ENCODE measurements at regions not wholly inside any gene's neighbourhood (a gene's known extent, or its start where the extent isn't known, plus 50 kb on each side); places are given as distances from the start of the nearest gene placed in this dataset.

GRCh38 chr3:30167541-30168011 lies 438.8 kb upstream of the TGFBR2 start:
- DNase-seq (ENCODE audit: low spot score): no peak

- no peak for DNase-seq (ENCODE audit: low spot score)
Observed at GRCh38 chr3:30169487-30169886, 436.9 kb upstream of the TGFBR2 start.

DNA sequence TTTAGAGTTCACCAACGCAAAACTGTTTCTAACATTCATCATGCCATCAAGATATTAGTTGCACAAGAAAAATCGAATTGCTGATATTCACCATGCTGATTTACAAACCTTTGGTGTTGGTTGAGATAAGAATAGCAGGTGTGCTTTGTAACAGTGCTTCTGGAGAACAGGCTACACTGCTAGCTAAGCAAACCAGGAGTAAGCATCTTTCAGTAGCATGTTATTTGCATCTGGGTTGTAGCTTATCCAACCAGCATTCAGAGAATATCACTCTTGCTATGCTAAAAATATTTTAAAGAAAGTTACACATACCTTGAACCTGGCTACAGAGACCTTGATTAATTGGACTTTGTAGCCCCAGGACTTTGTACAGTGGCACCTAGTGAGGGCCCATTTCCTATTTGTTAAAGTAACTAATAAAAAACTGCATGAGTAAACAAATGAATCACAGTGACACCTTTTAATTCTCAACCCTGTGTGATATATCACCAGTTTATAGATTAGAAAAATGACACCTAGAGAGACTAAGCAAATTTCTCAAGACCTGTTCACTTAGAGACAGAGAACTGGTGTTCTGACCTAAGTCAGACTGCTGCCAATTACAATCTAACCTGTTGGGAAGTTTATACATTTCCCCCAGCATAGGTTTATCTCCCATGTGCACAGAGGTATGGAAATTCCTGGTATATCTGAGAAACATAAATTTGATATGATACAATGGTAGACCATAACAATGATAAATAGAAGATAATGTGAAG lies 435.5 kb upstream of the TGFBR2 start:
- DNase-seq (ENCODE audit: low spot score): no peak

DNA sequence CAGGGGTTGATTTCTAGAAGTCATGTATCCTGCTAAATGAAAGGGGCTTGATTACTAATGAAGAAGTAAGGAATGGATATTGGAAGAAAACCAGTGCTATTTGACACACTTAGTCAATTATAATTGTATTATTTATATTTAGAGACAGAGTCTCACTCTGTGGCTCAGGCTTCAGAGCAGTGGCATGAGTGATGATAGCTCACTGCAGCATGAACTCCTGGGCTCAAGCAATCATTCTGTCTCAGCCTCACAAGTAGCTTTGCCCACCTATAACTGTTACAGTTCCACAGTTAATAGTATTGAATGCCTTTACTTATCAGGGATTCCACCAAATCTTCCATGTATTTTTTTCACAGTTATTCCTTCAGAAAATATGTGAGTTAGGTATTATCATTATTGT lies 432.0 kb upstream of the TGFBR2 start:
- no peak for DNase-seq (ENCODE audit: low spot score)

DNA sequence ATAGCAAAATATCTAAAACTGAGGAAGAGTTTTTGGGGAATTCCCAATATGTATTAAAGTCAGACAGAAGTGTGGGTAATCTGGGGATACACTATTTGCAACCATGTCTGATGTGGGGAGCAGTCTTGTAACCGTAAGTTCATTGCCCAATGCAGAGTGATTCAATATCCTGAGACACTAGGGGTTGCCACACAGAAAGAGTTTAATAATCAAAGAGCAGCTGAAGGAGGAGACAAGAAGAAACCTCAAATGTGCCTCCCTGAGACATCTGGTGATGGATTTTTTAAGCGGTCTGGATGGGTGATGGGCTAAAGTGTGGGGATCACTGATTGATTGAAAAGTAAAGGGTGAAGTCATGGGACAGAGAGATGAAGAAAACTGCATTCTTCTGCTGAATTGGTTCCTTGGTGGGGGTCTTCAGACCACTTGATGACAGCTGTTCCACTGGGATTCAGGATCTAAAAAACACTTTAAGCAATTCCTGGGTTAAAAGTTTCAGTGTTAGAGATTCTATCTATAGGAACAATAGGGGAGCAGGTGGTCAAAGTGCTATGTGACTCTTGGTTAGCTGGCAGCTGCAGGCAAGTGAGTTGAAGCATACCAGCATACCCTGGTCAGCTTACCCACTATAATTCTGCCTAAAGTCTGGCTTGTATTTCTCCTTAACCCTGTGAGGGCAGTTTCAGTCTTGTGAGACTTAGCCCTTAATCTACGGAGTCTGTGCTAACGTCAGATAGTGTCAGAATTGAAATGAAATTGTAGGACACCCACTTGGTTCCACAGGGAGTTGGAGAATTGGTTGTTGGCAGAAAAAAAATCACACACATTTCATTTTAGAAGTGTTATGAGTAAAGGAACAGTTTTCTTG lies 425.9 kb upstream of the TGFBR2 start:
- DNase-seq (ENCODE audit: low spot score): no peak

- no peak for DNase-seq (ENCODE audit: low spot score)
Observed at GRCh38 chr3:30181178-30181465, 425.3 kb upstream of the TGFBR2 start.

DNA sequence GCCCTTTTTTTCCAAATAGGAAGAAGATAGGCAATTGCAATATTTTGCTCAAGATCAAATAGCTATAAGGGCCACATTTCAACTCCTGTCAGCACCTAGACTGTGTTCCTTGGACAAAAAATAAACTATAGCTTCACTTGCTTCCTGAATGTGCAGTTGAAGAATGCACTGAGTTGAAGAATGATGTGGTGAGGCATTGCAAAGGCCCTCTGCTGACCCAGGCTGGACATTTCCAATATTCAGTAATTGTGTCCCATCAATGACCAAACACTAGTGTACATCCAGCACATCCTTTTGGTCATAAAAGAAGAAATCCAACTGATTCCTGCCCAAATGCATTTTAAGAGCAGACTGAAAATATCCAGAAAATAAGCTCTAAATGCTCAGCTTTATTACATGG lies 424.8 kb upstream of the TGFBR2 start:
- no peak for DNase-seq (ENCODE audit: low spot score)

GRCh38 chr3:30183421-30183820 lies 423.0 kb upstream of the TGFBR2 start:
- DNase-seq (ENCODE audit: low spot score): no peak

GRCh38 chr3:30184091-30184810 lies 422.1 kb upstream of the TGFBR2 start:
- DNase-seq (ENCODE audit: low spot score): no peak

GRCh38 chr3:30185872-30186271 lies 420.5 kb upstream of the TGFBR2 start:
- DNase-seq (ENCODE audit: low spot score): no peak

GRCh38 chr3:30186741-30187219 lies 419.6 kb upstream of the TGFBR2 start:
- DNase-seq (ENCODE audit: low spot score): no peak

- no peak for DNase-seq (ENCODE audit: low spot score)
Observed at GRCh38 chr3:30187366-30187765, 419.0 kb upstream of the TGFBR2 start.

GRCh38 chr3:30188713-30189112 lies 417.7 kb upstream of the TGFBR2 start:
- DNase-seq (ENCODE audit: low spot score): no peak

GRCh38 chr3:30189900-30190299 lies 416.5 kb upstream of the TGFBR2 start:
- DNase-seq (ENCODE audit: low spot score): no peak

DNA sequence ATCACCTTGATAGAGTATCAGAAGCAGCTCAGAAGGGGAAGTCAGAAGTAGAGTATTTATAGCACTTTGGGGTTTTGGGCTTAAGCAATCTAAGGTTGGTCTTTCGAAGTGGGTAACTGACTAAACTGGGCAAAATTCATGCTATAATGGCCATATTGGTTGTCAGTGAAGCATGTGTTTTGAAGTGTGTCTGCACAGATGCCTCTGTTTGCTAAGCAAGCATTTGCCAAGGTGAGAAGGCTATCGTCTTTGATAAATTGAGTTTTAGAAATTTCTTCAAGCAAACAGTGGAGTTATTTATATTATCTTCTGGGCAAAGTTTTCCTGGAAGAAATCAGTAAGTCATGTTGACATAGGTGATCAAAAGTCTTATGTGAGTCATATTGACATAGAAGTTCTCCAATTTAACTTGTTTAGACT lies 412.8 kb upstream of the TGFBR2 start:
- DNase-seq (ENCODE audit: low spot score): no peak

DNA sequence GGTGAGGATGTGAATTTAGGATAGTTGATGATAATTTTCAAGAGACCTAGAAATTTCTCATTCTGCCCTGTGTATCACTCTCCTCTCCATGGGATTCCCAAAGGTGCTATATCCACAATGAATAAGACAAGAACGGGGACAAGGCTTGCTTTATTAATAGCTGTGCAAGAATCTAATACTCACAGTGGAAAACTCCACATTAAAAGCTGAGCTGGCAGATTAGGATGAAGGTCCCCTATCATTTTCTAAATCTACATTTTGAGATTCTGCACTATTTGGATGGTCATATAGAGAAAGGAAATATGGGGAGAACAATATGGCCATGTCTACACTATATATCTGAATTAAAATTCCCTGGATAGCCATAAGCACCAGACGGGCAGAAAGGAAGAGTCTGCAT lies 411.0 kb upstream of the TGFBR2 start:
- DNase-seq (ENCODE audit: low spot score): no peak

GRCh38 chr3:30198162-30198561 lies 408.2 kb upstream of the TGFBR2 start:
- no peak for DNase-seq (ENCODE audit: low spot score)

GRCh38 chr3:30199096-30199759 lies 407.2 kb upstream of the TGFBR2 start:
- DNase-seq (ENCODE audit: low spot score): peak; percentile 11

DNA sequence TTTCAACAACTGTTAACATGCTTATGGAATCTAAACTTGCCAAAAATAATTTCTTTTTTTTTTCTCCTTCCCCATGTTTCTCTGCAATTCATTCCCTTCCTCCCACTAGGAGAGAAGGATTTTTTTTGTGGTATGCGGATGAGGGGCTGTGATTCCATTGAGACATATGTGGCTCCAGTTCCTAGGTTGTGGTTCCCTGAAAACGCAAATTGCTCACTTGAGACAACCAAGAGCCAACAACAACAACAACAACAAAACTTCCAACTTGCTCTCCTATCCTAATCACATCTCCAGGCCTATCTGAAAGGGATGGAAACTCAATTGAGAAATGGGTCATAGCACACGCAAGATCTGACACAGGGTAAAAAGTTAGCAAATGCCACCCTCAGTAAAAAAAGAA lies 406.5 kb upstream of the TGFBR2 start:
- no peak for DNase-seq (ENCODE audit: low spot score)

DNA sequence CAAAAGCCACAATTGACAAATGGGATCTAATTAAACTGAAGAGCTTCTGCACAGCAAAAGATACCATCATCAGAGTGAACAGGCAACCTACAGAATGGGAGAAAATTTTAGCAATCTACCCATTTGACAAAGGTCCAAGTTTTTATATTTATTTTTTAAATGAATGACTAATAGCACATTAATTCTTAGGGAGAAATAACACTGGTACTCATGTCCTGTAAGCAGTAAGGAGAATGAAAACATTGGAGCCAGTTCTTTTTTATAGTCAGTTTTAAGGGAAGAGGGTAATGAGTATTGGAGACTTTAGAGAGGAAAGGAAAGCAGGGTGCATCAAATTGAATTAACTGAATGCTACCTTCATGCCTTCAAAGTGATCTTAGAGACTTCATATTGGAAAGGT lies 404.7 kb upstream of the TGFBR2 start:
- no peak for DNase-seq (ENCODE audit: low spot score)

- DNase-seq (ENCODE audit: low spot score): no peak
Observed at GRCh38 chr3:30203301-30203700, 403.1 kb upstream of the TGFBR2 start.

DNA sequence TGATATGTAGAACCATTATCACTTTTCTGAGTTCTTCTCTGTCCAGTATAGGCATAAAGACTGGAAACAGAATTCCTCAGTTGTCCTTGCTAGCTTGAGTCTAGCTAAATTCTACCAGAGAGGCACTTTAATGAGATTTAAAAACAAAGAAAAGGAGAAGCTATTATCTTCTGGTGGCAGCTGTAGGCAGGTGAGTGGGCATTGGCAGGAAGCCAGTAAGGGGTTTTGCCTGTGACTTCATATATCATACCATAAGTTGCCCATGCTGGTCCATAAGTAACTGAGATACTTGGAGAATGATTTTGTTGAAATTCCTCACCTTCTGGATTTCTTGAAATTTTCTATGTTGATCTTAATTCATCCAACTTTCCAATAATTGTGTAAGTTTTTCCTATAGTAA lies 402.3 kb upstream of the TGFBR2 start:
- no peak for DNase-seq (ENCODE audit: low spot score)
